ENCODE measurements at regions not wholly inside any gene's neighbourhood (a gene's known extent, or its start where the extent isn't known, plus 50 kb on each side); places are given as distances from the start of the nearest gene placed in this dataset.

DNA sequence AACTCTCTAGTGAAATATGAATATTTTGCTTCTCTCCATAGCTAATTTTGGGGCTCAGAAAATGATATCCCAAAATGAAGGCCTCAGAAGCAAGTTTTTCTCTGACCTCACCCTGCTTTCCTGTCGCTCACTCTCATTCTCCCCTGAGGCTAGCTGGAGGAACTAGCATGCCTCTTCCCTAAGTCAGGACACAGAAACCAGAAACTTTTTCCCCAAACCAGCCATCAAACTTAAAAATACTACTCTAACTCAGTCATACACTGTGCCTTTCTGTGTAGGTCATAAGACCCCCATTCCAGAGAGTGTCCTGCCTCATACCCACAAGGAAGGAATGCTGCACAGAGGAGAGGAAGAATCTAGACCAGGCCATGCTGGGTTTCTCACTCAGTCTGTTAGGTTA is 329.6 kb downstream of the PCDH20 start:
- no peak for DNase-seq (ENCODE audit: low spot score)
- H3K4me1 ChIP-seq, result no peaks in the 10 kb centered on the region
- H3K27me3 ChIP-seq, result no peaks in the 10 kb centered on the region
- H3K27ac ChIP-seq, result no peak overlapping the region
- H3K9me3 ChIP-seq, result no peaks in the 10 kb centered on the region
- no peak overlapping the region for H3K4me3 ChIP-seq
- H3K36me3 ChIP-seq, result no peaks in the 10 kb centered on the region
- no peak for TF ChIP-seq CTCF (IDR thresholded peaks at IDR 0.05)

- H3K27ac ChIP-seq, result no peak overlapping the region
- H3K4me1 ChIP-seq, result no peaks in the 10 kb centered on the region
- H3K9me3 ChIP-seq, result no peaks in the 10 kb centered on the region
- H3K27me3 ChIP-seq, result no peaks in the 10 kb centered on the region
- no peak overlapping the region for H3K4me3 ChIP-seq
- H3K36me3 ChIP-seq, result no peaks in the 10 kb centered on the region
- no peak for DNase-seq (ENCODE audit: low spot score)
- TF ChIP-seq CTCF (IDR thresholded peaks at IDR 0.05), result no peak
Measured at GRCh38 chr13:61084988-61085387, 330.7 kb downstream of the PCDH20 start.

- Histone ChIP-seq H3K4me1 (no peaks in the 10 kb centered on the region), H3K27me3 (no peaks in the 10 kb centered on the region), H3K9me3 (no peaks in the 10 kb centered on the region), H3K27ac (no peak overlapping the region), H3K36me3 (no peaks in the 10 kb centered on the region), H3K4me3 (no peak overlapping the region)
- no peak for DNase-seq (ENCODE audit: low spot score)
- no peak for TF ChIP-seq CTCF (IDR thresholded peaks at IDR 0.05)
Measured at GRCh38 chr13:61078976-61079770, 336.5 kb downstream of the PCDH20 start.

DNA sequence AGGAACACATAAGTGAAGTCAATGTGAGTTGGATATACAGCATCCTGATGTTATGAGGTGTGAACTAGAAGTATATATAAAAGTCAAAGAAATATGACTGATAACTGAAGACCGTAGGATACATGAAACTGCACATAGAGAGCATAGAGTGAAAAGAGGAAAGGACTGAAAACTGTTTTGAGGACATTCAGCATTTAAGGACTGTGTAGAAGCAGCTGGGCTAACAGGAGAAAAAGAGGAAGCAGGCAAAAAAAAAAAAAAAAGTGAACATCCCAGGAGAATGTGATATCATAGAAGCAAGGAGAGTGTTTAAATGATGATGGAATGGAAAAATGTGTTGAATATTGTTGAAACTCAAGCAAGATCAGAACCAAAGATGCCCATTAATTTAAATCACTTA is 363.5 kb downstream of the PCDH20 start:
- no peak for TF ChIP-seq CTCF (IDR thresholded peaks at IDR 0.05)
- Histone ChIP-seq H3K27me3 (no peaks in the 10 kb centered on the region), H3K27ac (no peak overlapping the region), H3K9me3 (no peaks in the 10 kb centered on the region), H3K4me1 (no peaks in the 10 kb centered on the region), H3K36me3 (no peaks in the 10 kb centered on the region), H3K4me3 (no peak overlapping the region)
- DNase-seq (ENCODE audit: low spot score), result no peak

GRCh38 chr13:61045251-61045650 is 370.4 kb downstream of the PCDH20 start:
- Histone ChIP-seq H3K36me3 (no peaks in the 10 kb centered on the region), H3K27ac (no peak overlapping the region), H3K27me3 (no peaks in the 10 kb centered on the region), H3K4me1 (no peaks in the 10 kb centered on the region), H3K9me3 (no peaks in the 10 kb centered on the region), H3K4me3 (no peak overlapping the region)
- TF ChIP-seq CTCF (IDR thresholded peaks at IDR 0.05), result no peak
- DNase-seq (ENCODE audit: low spot score), result no peak

GRCh38 chr13:61040181-61040580 is 375.5 kb downstream of the PCDH20 start:
- no peaks in the 10 kb centered on the region for H3K4me1 ChIP-seq
- H3K27ac ChIP-seq, result no peak overlapping the region
- H3K27me3 ChIP-seq, result no peaks in the 10 kb centered on the region
- DNase-seq (ENCODE audit: low spot score), result no peak
- H3K36me3 ChIP-seq, result no peaks in the 10 kb centered on the region
- no peak overlapping the region for H3K4me3 ChIP-seq
- no peaks in the 10 kb centered on the region for H3K9me3 ChIP-seq
- no peak for TF ChIP-seq CTCF (IDR thresholded peaks at IDR 0.05)
